Thyroid gland (tissue), 4 donors: ENCODE measurements at regions not wholly inside any gene's neighbourhood (a gene's known extent, or its start where the extent isn't known, plus 50 kb on each side); places are given as distances from the start of the nearest gene placed in this dataset.

Experiments
- POLR2A ChIP-seq, 2 donors: fragments of 450-650 bp; IDR thresholded peaks; one replicate each; pipeline ENCODE4 v1.6.1; 2017; ENCODE audit warnings: antibody characterized with exemption in 2 of 2, mild to moderate bottlenecking in 2 of 2, moderate library complexity in 1 of 2
- TF ChIP-seq, protein P1 (sequence below), 6 experiments: fragments of 200-600 bp in 3 of 6; fragments of 450-650 bp in 3 of 6; sonication (generic) in 3 of 6; IDR thresholded peaks; one replicate each; pipeline ENCODE4 v1.5.1; 2016 to 2019; ENCODE audit warnings: antibody characterized with exemption in 6 of 6, mild to moderate bottlenecking in 2 of 6, inconsistent platforms in 1 of 6, moderate library complexity in 1 of 6

DNA sequence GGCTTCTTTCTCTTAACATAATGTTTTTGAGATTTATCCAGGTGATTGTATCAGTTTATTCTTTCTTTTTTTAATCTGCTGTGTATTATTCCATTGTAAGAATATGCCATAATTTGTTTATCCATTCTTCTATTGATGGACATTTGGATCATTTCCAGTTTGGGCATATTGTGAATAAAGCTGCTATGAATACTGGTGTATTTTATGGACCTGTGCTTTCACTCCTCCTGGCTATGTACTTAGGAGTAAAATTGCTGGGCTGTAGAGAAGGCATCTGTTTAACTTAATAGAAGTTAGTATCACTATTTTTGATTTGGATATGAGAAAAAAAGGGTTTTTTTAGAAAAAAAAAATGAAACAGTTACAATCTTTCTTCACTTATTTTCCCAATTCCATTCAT, 50.0 kb upstream of the FAM9C start:
- no peak for TF ChIP-seq POLR2A (IDR thresholded peaks at IDR 0.05)
- TF ChIP-seq, protein P1, sequence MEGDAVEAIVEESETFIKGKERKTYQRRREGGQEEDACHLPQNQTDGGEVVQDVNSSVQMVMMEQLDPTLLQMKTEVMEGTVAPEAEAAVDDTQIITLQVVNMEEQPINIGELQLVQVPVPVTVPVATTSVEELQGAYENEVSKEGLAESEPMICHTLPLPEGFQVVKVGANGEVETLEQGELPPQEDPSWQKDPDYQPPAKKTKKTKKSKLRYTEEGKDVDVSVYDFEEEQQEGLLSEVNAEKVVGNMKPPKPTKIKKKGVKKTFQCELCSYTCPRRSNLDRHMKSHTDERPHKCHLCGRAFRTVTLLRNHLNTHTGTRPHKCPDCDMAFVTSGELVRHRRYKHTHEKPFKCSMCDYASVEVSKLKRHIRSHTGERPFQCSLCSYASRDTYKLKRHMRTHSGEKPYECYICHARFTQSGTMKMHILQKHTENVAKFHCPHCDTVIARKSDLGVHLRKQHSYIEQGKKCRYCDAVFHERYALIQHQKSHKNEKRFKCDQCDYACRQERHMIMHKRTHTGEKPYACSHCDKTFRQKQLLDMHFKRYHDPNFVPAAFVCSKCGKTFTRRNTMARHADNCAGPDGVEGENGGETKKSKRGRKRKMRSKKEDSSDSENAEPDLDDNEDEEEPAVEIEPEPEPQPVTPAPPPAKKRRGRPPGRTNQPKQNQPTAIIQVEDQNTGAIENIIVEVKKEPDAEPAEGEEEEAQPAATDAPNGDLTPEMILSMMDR (IDR thresholded peaks at IDR 0.05) = no peak
